HG03159 (cell line): ENCODE measurements at regions not wholly inside any gene's neighbourhood (a gene's known extent, or its start where the extent isn't known, plus 50 kb on each side); places are given as distances from the start of the nearest gene placed in this dataset.
A peak's percentile ranks its signal among the peaks of the same experiment; 100 is the strongest.
"Not testable (repeated sequence)": the region's sequence is repeated elsewhere in the genome, so short reads cannot be mapped to it uniquely, and the experiment has no call there.

Source experiments
- ATAC-seq: cut with Tn5 transposase; IDR thresholded peaks from one replicate; pipeline ENCODE4 v1.9.1; 2021; ENCODE audit warnings: mild to moderate bottlenecking, moderate library complexity; ENCODE audit not compliant: unreplicated experiment

GRCh38 chr9:31519424-31519823 is 865.0 kb upstream of the ACO1 start:
- ATAC-seq = no peak

- no peak for ATAC-seq
Observed at GRCh38 chr9:31519826-31520225, 864.6 kb upstream of the ACO1 start.

GRCh38 chr9:31520301-31521085 is 864.0 kb upstream of the ACO1 start:
- ATAC-seq = peak; percentile 49

GRCh38 chr9:31535651-31536050 is 848.8 kb upstream of the ACO1 start:
- ATAC-seq = no peak

GRCh38 chr9:31536471-31536870 is 848.0 kb upstream of the ACO1 start:
- no peak for ATAC-seq

GRCh38 chr9:31541721-31542281 is 842.6 kb upstream of the ACO1 start:
- peak; percentile 3 for ATAC-seq

- peak; percentile 99 for ATAC-seq
Observed at GRCh38 chr9:31542384-31543055, 841.9 kb upstream of the ACO1 start.

GRCh38 chr9:31554941-31555340 is 829.5 kb upstream of the ACO1 start:
- no peak for ATAC-seq

GRCh38 chr9:31556667-31557463 is 827.6 kb upstream of the ACO1 start:
- ATAC-seq = no peak

- not testable (repeated sequence) for ATAC-seq
Observed at GRCh38 chr9:31572190-31572589, 812.3 kb upstream of the ACO1 start.

- ATAC-seq = no peak
Observed at GRCh38 chr9:31573561-31573960, 810.9 kb upstream of the ACO1 start.

- no peak for ATAC-seq
Observed at GRCh38 chr9:31574006-31574765, 810.3 kb upstream of the ACO1 start.

- ATAC-seq = no peak
Observed at GRCh38 chr9:31582071-31582470, 802.4 kb upstream of the ACO1 start.

GRCh38 chr9:31582561-31582960 is 801.9 kb upstream of the ACO1 start:
- no peak for ATAC-seq

- ATAC-seq = no peak
Observed at GRCh38 chr9:31585158-31585557, 799.3 kb upstream of the ACO1 start.

- no peak for ATAC-seq
Observed at GRCh38 chr9:31587146-31587545, 797.3 kb upstream of the ACO1 start.

- ATAC-seq = no peak
Observed at GRCh38 chr9:31588006-31588405, 796.4 kb upstream of the ACO1 start.

- ATAC-seq = no peak
Observed at GRCh38 chr9:31588756-31589155, 795.7 kb upstream of the ACO1 start.

- ATAC-seq = no peak
Observed at GRCh38 chr9:31590091-31590490, 794.4 kb upstream of the ACO1 start.

- not testable (repeated sequence) for ATAC-seq
Observed at GRCh38 chr9:31597086-31597485, 787.4 kb upstream of the ACO1 start.

- peak; percentile 69 for ATAC-seq
Observed at GRCh38 chr9:31597977-31598376, 786.5 kb upstream of the ACO1 start.
